Daoy (cell line): ENCODE measurements at regions not wholly inside any gene's neighbourhood (a gene's known extent, or its start where the extent isn't known, plus 50 kb on each side); places are given as distances from the start of the nearest gene placed in this dataset.

Source experiments
- DNase-seq: peaks from one replicate; pipeline ENCODE4 v3.0.0-alpha.2; 2015; ENCODE audit warnings: low read depth

GRCh38 chr4:126227428-126227827 lies 912.7 kb downstream of the FAT4 start:
- DNase-seq = no peak

GRCh38 chr4:126230269-126230668 lies 915.5 kb downstream of the FAT4 start:
- no peak for DNase-seq

GRCh38 chr4:126233483-126233882 lies 918.7 kb downstream of the FAT4 start:
- no peak for DNase-seq

- no peak for DNase-seq
Observed at GRCh38 chr4:126238013-126238412, 923.3 kb downstream of the FAT4 start.

- no peak for DNase-seq
Observed at GRCh38 chr4:126241634-126242033, 926.9 kb downstream of the FAT4 start.

GRCh38 chr4:126242679-126243390 lies 928.1 kb downstream of the FAT4 start:
- DNase-seq = no peak

- no peak for DNase-seq
Observed at GRCh38 chr4:126247409-126247808, 932.7 kb downstream of the FAT4 start.

GRCh38 chr4:126250006-126250405 lies 935.3 kb downstream of the FAT4 start:
- DNase-seq = no peak

- no peak for DNase-seq
Observed at GRCh38 chr4:126251169-126251568, 936.4 kb downstream of the FAT4 start.

GRCh38 chr4:126262665-126263064 lies 947.9 kb downstream of the FAT4 start:
- no peak for DNase-seq

GRCh38 chr4:126264839-126265238 lies 950.1 kb downstream of the FAT4 start:
- no peak for DNase-seq

- no peak for DNase-seq
Observed at GRCh38 chr4:126265888-126266287, 951.1 kb downstream of the FAT4 start.

- no peak for DNase-seq
Observed at GRCh38 chr4:126267689-126268088, 952.9 kb downstream of the FAT4 start.

GRCh38 chr4:126268106-126268505 lies 953.4 kb downstream of the FAT4 start:
- no peak for DNase-seq

GRCh38 chr4:126269106-126269505 lies 954.4 kb downstream of the FAT4 start:
- DNase-seq = no peak

GRCh38 chr4:126271292-126271691 lies 956.5 kb downstream of the FAT4 start:
- no peak for DNase-seq

GRCh38 chr4:126273746-126274145 lies 959.0 kb downstream of the FAT4 start:
- DNase-seq = no peak

GRCh38 chr4:126291886-126292285 lies 977.1 kb downstream of the FAT4 start:
- DNase-seq = no peak

GRCh38 chr4:126298271-126298670 lies 983.5 kb downstream of the FAT4 start:
- no peak for DNase-seq

GRCh38 chr4:126306152-126306869 lies 991.6 kb downstream of the FAT4 start:
- DNase-seq = no peak

GRCh38 chr4:126318376-126318775 lies 1003.6 kb downstream of the FAT4 start:
- no peak for DNase-seq

GRCh38 chr4:126328914-126329313 lies 1014.2 kb downstream of the FAT4 start:
- no peak for DNase-seq

- DNase-seq = no peak
Observed at GRCh38 chr4:126338548-126338947, 1023.8 kb downstream of the FAT4 start.

GRCh38 chr4:126341927-126342326 lies 1027.2 kb downstream of the FAT4 start:
- no peak for DNase-seq
